Adrenal gland (tissue), 9 donors: ENCODE measurements at regions not wholly inside any gene's neighbourhood (a gene's known extent, or its start where the extent isn't known, plus 50 kb on each side); places are given as distances from the start of the nearest gene placed in this dataset.

ENCODE experiments used
- DNase-seq, 7 donors: peaks; one replicate each; pipeline ENCODE4 v3.0.0-alpha.2; 2019 to 2020
- H3K27ac ChIP-seq, 5 donors: fragments of 200-600 bp; sonication (generic) in 4 of 5; 1 replicate in 3 of 5; 2 replicates in 2 of 5; pipeline versions ENCODE4 v1.5.1 to v1.8.0; 2016 to 2020; ENCODE audit warnings: mild to moderate bottlenecking in 1 of 5
- H3K27me3 ChIP-seq: fragments of 200-600 bp; 2 replicates; pipeline ENCODE4 v1.8.0; 2021
- H3K36me3 ChIP-seq, 2 donors: fragments of 200-600 bp; replicated peaks in 1 of 2; 1 replicate in 1 of 2; 2 replicates in 1 of 2; pipeline versions ENCODE4 v1.5.1 to v1.8.0; 2018 to 2022
- H3K4me1 ChIP-seq, 2 donors: fragments of 200-600 bp; replicated peaks in 1 of 2; 1 replicate in 1 of 2; 2 replicates in 1 of 2; pipeline versions ENCODE4 v1.5.1 to v1.8.0; 2018 to 2021
- H3K4me3 ChIP-seq, 4 donors: fragments of 200-600 bp; sonication (generic) in 3 of 4; one replicate each; pipeline ENCODE4 v1.5.1; 2016 to 2018
- H3K9me3 ChIP-seq, 3 donors: fragments of 200-600 bp; sonication (generic) in 1 of 3; replicated peaks in 1 of 3; 1 replicate in 2 of 3; 2 replicates in 1 of 3; pipeline versions ENCODE4 v1.5.1 to v1.8.0; 2016 to 2021
- POLR2A ChIP-seq, 2 donors: fragments of 450-650 bp; IDR thresholded peaks; one replicate each; pipeline ENCODE4 v1.6.1; 2017; ENCODE audit warnings: antibody characterized with exemption in 2 of 2, mild to moderate bottlenecking in 2 of 2, moderate library complexity in 1 of 2
- WGBS, 4 donors: extraction: QIAGEN DNeasy Blood & Tissue Kit in 2 of 4; methylation state at CpG; one replicate each; pipeline versions ENCODE4 v1.1.5 to v1.1.7; 2013 to 2017; 5-methylcytosine and 5-hydroxymethylcytosine counted together
- intact Hi-C, 2 donors: fragments of 100-400 bp; cut with DNase I; formaldehyde crosslinking; loops; one replicate each; pipeline versions ENCODE4 v1.14.1 to v1.15.0; 2022 to 2023
- TF ChIP-seq, protein P1 (sequence below), 6 experiments: fragments of 450-650 bp in 4 of 6; fragments of 200-600 bp in 2 of 6; sonication (generic) in 1 of 6; IDR thresholded peaks; 1 replicate in 5 of 6; 2 replicates in 1 of 6; pipeline versions ENCODE4 v1.5.1 to v1.8.0; 2016 to 2021; ENCODE audit warnings: antibody characterized with exemption in 6 of 6, mild to moderate bottlenecking in 2 of 6, moderate library complexity in 1 of 6
- donor health status: healthy with polysubstance abuse.
- donor health status: Bipolar disorder and iron deficiency.
- donor health status: DM: yes; HTN: yes; CAD: no.
- donor health status: DM: no; HTN: no; CAD: no.
- donor health status: DM: no; HTN: no; CAD: no.

DNA sequence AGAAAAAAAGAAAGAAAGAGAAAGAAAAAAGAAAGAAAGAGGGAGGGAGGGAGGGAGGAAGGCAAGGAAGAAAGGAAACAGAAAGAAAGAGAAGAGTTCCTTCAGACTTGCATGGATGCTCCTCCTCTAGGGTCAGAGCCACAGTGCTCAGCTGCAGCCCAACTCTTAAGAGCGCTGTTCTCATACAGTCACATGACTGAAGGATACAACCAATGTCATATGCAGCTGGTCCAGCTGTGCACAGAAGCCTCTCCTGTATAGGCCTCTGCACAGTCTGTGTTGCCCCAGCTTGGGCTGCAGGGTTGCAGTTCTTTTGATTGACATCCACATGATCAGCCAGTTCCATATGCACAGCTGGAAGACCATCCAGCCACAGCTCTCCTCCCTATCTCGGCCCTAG lies 86.8 kb upstream of the CTNNB1 start:
- no peak overlapping the region for H3K27ac ChIP-seq
- H3K4me1 ChIP-seq, result no peaks in the 10 kb centered on the region
- intact Hi-C loops, result no loop called here
- H3K4me3 ChIP-seq, result no peak overlapping the region
- no peak for TF ChIP-seq POLR2A (IDR thresholded peaks at IDR 0.05)
- TF ChIP-seq, protein P1, sequence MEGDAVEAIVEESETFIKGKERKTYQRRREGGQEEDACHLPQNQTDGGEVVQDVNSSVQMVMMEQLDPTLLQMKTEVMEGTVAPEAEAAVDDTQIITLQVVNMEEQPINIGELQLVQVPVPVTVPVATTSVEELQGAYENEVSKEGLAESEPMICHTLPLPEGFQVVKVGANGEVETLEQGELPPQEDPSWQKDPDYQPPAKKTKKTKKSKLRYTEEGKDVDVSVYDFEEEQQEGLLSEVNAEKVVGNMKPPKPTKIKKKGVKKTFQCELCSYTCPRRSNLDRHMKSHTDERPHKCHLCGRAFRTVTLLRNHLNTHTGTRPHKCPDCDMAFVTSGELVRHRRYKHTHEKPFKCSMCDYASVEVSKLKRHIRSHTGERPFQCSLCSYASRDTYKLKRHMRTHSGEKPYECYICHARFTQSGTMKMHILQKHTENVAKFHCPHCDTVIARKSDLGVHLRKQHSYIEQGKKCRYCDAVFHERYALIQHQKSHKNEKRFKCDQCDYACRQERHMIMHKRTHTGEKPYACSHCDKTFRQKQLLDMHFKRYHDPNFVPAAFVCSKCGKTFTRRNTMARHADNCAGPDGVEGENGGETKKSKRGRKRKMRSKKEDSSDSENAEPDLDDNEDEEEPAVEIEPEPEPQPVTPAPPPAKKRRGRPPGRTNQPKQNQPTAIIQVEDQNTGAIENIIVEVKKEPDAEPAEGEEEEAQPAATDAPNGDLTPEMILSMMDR (IDR thresholded peaks at IDR 0.05), result no peak
- H3K9me3 ChIP-seq, result no peaks in the 10 kb centered on the region
- no peaks in the 10 kb centered on the region for H3K36me3 ChIP-seq
- no peaks in the 10 kb centered on the region for H3K27me3 ChIP-seq
- 77 to 84% (median 84%) methylated on average over 2 of the region's 2 CpGs for WGBS, 4 donors
- DNase-seq, result no peak

DNA sequence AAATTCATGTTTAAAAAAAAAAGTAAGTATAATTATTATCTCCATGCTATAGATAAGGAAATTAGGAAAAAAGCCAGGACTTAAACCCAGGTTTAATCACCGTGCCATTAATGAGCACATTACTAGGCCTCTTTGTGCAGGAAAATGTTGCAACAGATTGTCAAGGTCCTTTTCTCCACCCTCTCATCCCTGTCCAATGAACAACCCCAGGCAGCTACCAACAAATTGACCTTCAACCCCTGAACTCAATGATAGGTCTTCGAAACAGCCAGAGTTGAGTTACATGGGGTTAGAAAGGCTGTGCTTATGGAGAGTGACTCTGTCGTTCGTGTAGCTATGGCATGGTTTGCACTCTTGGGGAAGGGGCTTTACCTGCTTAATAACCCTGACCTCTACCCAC lies 84.2 kb upstream of the CTNNB1 start:
- intact Hi-C loops, result no loop called here
- WGBS, 4 donors, result 53 to 74% (median 72%) methylated on average over 4 of the region's 4 CpGs
- Histone ChIP-seq H3K9me3 (no peaks in the 10 kb centered on the region), H3K27ac (no peak overlapping the region), H3K36me3 (no peaks in the 10 kb centered on the region), H3K27me3 (no peaks in the 10 kb centered on the region), H3K4me3 (no peak overlapping the region), H3K4me1 (peaks cover 0 to 5% of the 10 kb centered on the region in 2 donors)
- DNase-seq, result no peak
- no peak for TF ChIP-seq POLR2A (IDR thresholded peaks at IDR 0.05)
- TF ChIP-seq, protein P1 (IDR thresholded peaks at IDR 0.05), result no peak

DNA sequence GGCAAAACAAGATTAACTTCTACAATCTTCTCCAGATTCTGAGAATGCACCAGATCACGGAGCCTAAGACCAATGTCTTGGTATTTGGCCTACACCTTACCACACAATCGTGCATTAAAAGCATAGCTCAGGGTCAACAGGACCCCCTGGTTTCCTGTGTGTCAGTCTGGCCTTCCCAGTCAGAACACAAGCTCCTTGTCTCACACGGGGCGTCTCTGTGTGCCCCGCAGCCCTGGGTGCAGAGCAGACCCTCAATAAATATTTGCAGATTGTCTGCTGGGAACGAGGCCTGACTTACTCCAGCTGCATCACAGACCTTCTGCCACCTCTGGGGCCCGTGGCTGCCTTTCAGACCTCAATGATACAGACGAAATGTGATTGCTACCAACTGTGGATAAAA lies 82.5 kb upstream of the CTNNB1 start:
- Histone ChIP-seq H3K27ac (peak overlapping the region in 1 of 5 donors; percentile 7), H3K36me3 (no peaks in the 10 kb centered on the region), H3K4me3 (no peak overlapping the region), H3K27me3 (no peaks in the 10 kb centered on the region), H3K9me3 (no peaks in the 10 kb centered on the region), H3K4me1 (peaks cover 0 to 5% of the 10 kb centered on the region in 2 donors)
- TF ChIP-seq, protein P1 (IDR thresholded peaks at IDR 0.05), result no peak
- TF ChIP-seq POLR2A (IDR thresholded peaks at IDR 0.05), result no peak
- intact Hi-C loops, result no loop called here
- no peak for DNase-seq
- 78 to 87% (median 82%) methylated on average over 6 to 8 of the region's 8 CpGs for WGBS, 4 donors

DNA sequence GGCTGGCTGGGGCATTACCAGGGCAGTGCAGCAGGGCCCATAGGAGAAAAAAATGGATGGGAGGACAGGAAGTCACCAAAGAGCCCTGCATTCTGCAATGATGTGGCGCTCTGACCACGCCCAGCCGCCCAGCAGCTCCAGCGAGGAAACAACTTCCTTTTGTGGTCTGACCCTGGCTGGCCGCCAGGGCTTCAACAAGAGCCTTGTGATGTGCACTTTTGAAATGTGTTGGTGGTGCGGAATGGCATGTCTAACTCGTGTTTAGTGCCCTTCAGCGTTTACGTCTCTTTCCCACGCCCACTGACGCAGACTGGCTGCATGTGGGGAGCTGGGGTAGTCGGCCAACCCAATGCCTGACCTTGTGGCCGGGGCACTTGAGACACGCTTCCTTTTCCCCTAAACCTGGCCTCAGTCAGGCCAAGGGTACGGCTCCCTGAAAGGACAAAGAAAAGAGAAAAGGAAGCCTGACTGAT lies 81.9 kb upstream of the CTNNB1 start:
- Histone ChIP-seq H3K36me3 (no peaks in the 10 kb centered on the region), H3K4me3 (no peak overlapping the region), H3K4me1 (peaks cover 0 to 5% of the 10 kb centered on the region in 2 donors), H3K27ac (peak overlapping the region in 1 of 5 donors; percentile 82), H3K9me3 (no peaks in the 10 kb centered on the region), H3K27me3 (no peaks in the 10 kb centered on the region)
- 40 to 58% (median 52%) methylated on average over 9 to 15 of the region's 15 CpGs for WGBS, 4 donors
- DNase-seq, result peak; percentile 71 to 93 (median 83)
- intact Hi-C loops, result no loop called here
- TF ChIP-seq, protein P1 (IDR thresholded peaks at IDR 0.05), result peak in 1 of 6 experiments; percentile 0
- TF ChIP-seq POLR2A (IDR thresholded peaks at IDR 0.05), result no peak
